ENCODE measurements at regions not wholly inside any gene's neighbourhood (a gene's known extent, or its start where the extent isn't known, plus 50 kb on each side); places are given as distances from the start of the nearest gene placed in this dataset.

DNA sequence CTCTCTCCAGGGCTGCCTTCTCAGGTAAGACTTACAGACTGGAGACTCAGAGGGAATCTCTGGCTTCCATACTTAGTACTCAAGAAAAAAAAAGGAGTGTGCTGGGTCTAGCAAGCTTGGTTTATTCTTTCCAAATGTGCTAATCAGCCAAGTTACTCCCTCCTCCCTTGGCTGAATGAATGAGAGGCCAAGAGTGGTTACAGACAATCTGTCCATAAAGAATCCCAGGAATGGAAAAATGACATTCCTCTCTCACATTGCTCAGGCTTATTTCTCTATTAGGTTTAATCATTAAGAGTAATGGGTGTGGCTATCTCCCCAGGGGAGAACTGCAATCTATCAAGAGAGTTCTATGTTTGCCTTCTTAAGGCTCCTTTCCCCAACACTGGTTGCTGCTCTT, 547.3 kb upstream of the PLXNA2 start:
- no peak for TF ChIP-seq POLR2A (IDR thresholded peaks at IDR 0.05; ENCODE audit: low read depth, low read length)
- TF ChIP-seq POLR2AphosphoS5 (IDR thresholded peaks at IDR 0.05; ENCODE audit: low read depth, low read length) = no peak
- TF ChIP-seq TAF1 (IDR thresholded peaks at IDR 0.05; ENCODE audit: borderline replicate concordance, low read depth, low read length) = no peak

All from GM12892 (cell line).